T1000 (cell line): ENCODE measurements at regions not wholly inside any gene's neighbourhood (a gene's known extent, or its start where the extent isn't known, plus 50 kb on each side); places are given as distances from the start of the nearest gene placed in this dataset.
"Not testable (repeated sequence)": the region's sequence is repeated elsewhere in the genome, so short reads cannot be mapped to it uniquely, and the experiment has no call there.

ENCODE experiments used
- DNase-seq: peaks from one replicate; lab custom pipeline; 2025; ENCODE audit warnings: mixed read lengths; lab: John Stamatoyannopoulos, UW

GRCh38 chr4:159551281-159551680 is 448.4 kb downstream of the RAPGEF2 start:
- no peak for DNase-seq

- DNase-seq: no peak
Observed at GRCh38 chr4:159552979-159553768, 450.3 kb downstream of the RAPGEF2 start.

- no peak for DNase-seq
Observed at GRCh38 chr4:159555873-159556272, 453.0 kb downstream of the RAPGEF2 start.

GRCh38 chr4:159562366-159562765 is 459.5 kb downstream of the RAPGEF2 start:
- no peak for DNase-seq

- DNase-seq: no peak
Observed at GRCh38 chr4:159563257-159563656, 460.4 kb downstream of the RAPGEF2 start.

GRCh38 chr4:159564615-159565014 is 461.7 kb downstream of the RAPGEF2 start:
- no peak for DNase-seq

- no peak for DNase-seq
Observed at GRCh38 chr4:159566786-159567185, 463.9 kb downstream of the RAPGEF2 start.

- no peak for DNase-seq
Observed at GRCh38 chr4:159577241-159577640, 474.4 kb downstream of the RAPGEF2 start.

- DNase-seq: no peak
Observed at GRCh38 chr4:159582685-159583084, 479.8 kb downstream of the RAPGEF2 start.

GRCh38 chr4:159592898-159593556 is 490.1 kb downstream of the RAPGEF2 start:
- DNase-seq: no peak

- no peak for DNase-seq
Observed at GRCh38 chr4:159593681-159594080, 490.8 kb downstream of the RAPGEF2 start.

- no peak for DNase-seq
Observed at GRCh38 chr4:159594576-159594975, 491.7 kb downstream of the RAPGEF2 start.

GRCh38 chr4:159595101-159595500 is 492.2 kb downstream of the RAPGEF2 start:
- not testable (repeated sequence) for DNase-seq

- no peak for DNase-seq
Observed at GRCh38 chr4:159598602-159599001, 495.7 kb downstream of the RAPGEF2 start.

GRCh38 chr4:159600061-159600460 is 497.2 kb downstream of the RAPGEF2 start:
- DNase-seq: no peak

GRCh38 chr4:159604781-159605180 is 501.9 kb downstream of the RAPGEF2 start:
- no peak for DNase-seq

- DNase-seq: no peak
Observed at GRCh38 chr4:159606835-159607234, 504.0 kb downstream of the RAPGEF2 start.

GRCh38 chr4:159607809-159608208 is 504.9 kb downstream of the RAPGEF2 start:
- no peak for DNase-seq

GRCh38 chr4:159608436-159608835 is 505.6 kb downstream of the RAPGEF2 start:
- DNase-seq: no peak

- no peak for DNase-seq
Observed at GRCh38 chr4:159632031-159632430, 529.2 kb downstream of the RAPGEF2 start.

GRCh38 chr4:159639671-159640323 is 536.9 kb downstream of the RAPGEF2 start:
- no peak for DNase-seq

GRCh38 chr4:159649237-159649636 is 546.4 kb downstream of the RAPGEF2 start:
- no peak for DNase-seq

- DNase-seq: no peak
Observed at GRCh38 chr4:159652871-159653270, 550.0 kb downstream of the RAPGEF2 start.
